Superior temporal gyrus (tissue), 1 donor: ENCODE measurements at regions not wholly inside any gene's neighbourhood (a gene's known extent, or its start where the extent isn't known, plus 50 kb on each side); places are given as distances from the start of the nearest gene placed in this dataset.

Experiments
- DNase-seq: peaks from one replicate; pipeline ENCODE4 v3.0.0-alpha.2; 2016; ENCODE audit errors: extremely low spot score

- no peak for DNase-seq
Measured at GRCh38 chr2:136062066-136062837, 55.7 kb downstream of the CXCR4 start.

GRCh38 chr2:136060416-136060815 is 57.5 kb downstream of the CXCR4 start:
- DNase-seq, result no peak

- DNase-seq, result no peak
Measured at GRCh38 chr2:136059036-136059472, 58.9 kb downstream of the CXCR4 start.

GRCh38 chr2:136058262-136058661 is 59.7 kb downstream of the CXCR4 start:
- no peak for DNase-seq

GRCh38 chr2:136057802-136058140 is 60.2 kb downstream of the CXCR4 start:
- no peak for DNase-seq

DNA sequence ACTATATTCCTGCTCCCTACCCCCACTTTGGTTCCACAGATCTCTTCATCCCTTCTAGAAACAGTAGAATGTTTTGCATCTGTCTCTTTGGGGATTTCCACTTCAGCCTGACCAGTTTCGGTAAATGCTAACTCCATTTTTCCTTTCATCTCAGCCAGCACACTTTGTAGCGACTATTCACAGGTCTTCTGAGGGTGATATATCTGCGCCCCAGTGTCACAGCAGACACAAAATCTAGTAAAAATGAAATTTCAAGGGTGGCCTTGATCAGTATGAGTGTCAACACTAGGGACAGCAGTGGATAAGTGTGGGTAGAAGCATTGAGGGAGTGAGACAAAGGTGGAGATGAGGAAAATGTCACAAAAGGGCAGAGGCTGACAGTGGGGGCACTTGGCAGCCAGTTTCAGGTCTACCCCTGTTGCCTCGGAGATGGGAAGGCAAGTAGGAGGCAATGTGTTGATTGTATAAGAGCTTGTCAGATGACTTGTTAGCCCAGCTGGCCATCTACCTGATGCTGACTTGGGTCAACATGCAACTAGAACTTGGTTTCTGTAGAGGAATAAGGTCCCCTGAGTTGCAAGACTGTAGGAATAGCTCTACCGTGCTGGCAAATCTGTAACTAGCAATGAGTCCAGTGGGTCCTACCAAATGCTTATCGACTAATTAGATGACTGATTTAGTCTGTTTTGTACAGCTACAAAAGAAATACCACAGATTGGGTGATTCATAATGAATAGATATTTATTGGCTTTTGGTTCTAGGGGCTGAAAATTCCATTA is 60.7 kb downstream of the CXCR4 start:
- DNase-seq, result no peak

- DNase-seq, result no peak
Measured at GRCh38 chr2:136055929-136056688, 61.8 kb downstream of the CXCR4 start.

DNA sequence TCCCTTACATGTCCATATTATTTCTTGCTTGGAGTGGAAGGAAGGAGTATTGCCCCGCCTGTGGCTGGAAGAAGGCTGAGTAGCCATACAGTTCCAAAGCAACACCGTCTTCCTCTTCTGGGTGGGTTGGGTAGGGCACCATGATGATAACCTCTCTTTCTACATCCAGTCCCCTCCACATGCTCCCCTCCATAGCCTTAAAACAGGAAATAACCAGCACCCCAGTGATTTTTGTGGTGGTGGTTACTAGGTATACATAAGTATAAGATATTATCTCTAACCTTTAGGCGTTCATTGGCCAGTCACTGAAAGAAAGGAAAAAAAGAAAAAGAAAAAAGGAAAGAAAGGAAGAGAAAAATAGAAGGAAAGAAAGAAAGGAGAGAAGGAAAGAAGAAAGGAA is 63.1 kb downstream of the CXCR4 start:
- no peak for DNase-seq

GRCh38 chr2:136052369-136053362 is 65.3 kb downstream of the CXCR4 start:
- no peak for DNase-seq

GRCh38 chr2:136051725-136052048 is 66.3 kb upstream of the DARS1 start:
- no peak for DNase-seq

DNA sequence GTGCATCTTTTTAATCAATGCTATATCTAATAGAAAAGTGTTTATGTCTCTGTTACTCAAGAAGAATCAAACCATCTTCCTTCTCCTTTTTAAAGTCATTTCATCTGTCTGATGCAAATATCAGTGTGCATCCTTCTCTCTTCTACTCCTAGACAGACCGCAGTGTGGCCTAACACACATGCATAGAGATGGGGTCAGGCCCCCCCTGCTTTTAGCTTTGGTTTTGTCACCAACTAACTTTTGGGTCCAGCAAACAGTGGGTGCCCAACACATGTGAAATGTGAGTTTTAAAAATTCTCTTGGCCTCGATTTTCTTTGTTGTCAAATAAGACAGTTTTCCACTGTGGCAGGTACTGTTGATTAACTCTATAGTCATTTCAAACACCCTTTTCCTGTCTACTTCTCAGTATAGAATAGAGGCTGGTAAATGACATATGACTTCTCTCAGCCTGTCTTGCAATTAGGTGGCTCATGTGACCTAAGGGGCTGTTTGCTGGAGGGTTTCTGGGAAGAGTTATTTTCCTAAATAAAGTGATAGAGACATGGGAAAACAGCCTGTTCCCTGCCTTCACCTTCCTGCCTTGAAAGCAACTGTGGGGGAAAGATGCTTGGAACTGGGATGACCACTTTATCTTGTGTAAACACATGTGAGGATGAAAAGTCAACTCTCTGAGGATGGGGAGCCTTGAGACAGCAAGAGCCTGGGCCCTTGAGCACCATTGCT is 65.7 kb upstream of the DARS1 start:
- DNase-seq, result no peak

GRCh38 chr2:136049991-136050920 is 64.8 kb upstream of the DARS1 start:
- peak; percentile 83 for DNase-seq

DNA sequence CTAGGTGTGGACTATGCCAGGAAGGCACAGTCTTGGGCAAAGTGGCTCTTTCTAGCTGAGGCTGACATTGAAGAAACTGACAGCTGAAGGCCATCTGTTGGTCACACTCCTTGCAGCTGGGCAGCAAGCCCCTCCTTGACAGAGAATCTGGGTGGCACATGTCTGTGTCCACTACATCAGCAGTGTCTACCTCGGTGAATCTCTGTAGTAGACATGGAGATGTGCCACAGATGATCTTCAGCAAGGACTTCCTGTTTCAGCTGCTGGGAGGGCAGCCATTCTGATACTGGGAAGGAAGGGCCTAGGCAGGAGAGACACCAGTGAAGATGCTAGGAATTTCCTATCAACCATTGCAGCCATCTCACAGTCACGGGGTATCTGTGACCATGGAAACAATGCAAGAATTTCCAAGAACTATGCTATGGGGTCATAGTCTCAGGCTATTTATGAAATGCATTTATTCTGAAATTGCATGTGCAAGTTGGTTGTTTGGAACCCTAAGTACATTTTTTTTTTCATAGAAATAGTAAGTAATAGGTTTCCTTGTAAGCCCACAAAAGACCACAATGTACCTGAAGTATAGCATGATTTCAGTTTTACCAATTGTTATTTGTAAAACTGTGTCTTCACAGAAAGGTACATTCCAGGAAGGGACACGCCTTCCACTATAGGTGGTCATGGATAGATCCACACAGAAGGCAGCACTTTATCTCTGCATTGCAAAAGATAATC is 63.8 kb upstream of the DARS1 start:
- DNase-seq, result no peak

DNA sequence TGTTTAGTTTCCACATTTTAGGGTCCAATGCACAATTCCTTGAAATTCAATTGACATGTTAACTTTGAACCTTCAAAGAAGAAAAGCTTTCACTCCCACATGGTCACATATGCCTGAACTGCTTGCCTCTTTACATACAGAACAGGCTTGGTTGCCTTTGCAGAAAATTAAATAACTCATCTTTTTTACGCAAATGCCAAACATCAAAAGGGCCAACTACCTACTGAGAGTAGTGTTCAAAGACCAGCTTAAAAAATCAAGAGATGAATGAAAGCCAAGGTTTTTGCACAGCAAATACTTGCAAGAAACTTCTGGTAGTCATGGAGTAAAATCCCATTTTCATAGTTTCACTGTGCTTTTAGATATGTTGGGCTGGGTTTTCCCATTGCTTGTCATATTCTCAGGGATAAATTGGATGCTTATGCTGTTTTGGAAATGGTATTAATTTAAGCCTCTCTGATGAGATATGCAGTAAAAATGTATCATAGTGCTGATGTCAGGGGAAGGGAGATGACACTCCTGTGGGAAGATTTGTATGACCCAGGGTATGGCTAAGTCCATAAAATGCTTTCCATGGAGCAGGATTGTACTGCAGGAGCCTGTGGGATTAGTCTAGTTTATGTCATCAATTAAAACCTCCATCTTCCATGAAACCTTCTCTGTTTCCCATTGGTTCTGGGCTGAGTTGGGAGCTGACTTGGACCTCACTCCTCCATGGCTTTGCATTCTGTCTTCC is 60.6 kb upstream of the DARS1 start:
- DNase-seq, result no peak

DNA sequence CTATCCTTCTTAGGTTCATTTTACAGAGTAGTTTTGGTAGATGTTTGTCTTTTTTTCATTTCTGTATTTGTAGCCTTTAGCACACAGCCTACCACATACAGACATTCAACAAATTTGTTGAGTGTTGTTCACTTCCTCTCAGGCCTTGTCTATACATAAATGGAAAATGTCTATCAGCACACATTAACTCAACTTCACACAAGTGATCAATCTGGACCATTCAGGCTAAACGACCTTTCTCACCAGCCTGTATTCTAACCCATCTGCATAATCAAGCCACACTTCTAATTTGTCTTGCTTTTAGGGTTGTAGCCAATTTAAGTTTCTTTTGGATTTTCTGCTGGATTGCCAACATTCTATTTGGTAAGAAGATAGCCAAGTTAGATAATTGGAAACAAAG is 59.9 kb upstream of the DARS1 start:
- DNase-seq, result no peak
